SK-N-SH treated with all-trans-retinoic acid at 6 μM for 48 hours (cell line): ENCODE measurements at regions not wholly inside any gene's neighbourhood (a gene's known extent, or its start where the extent isn't known, plus 50 kb on each side); places are given as distances from the start of the nearest gene placed in this dataset.

Experiments
- CREB5 ChIP-seq: fragments of 250-450 bp; sonication (Bioruptor Pico); IDR thresholded peaks from 2 replicates; pipeline ENCODE4 v1.5.1; 2020; ENCODE audit warnings: low read depth, mild to moderate bottlenecking, moderate library complexity
- CSRNP3 ChIP-seq: fragments of 250-450 bp; sonication (Bioruptor Pico); IDR thresholded peaks from 2 replicates; pipeline ENCODE4 v1.5.1; 2021; ENCODE audit warnings: mild to moderate bottlenecking, moderate library complexity
- ISL1 ChIP-seq: fragments of 250-450 bp; sonication (Bioruptor Pico); IDR thresholded peaks from 2 replicates; pipeline ENCODE4 v2.1.2; 2022; ENCODE audit warnings: mild to moderate bottlenecking, moderate library complexity
- PATZ1 ChIP-seq: fragments of 250-450 bp; sonication (Bioruptor Pico); IDR thresholded peaks from 2 replicates; pipeline ENCODE4 v1.8.0; 2020; ENCODE audit warnings: mild to moderate bottlenecking, moderate library complexity, borderline replicate concordance
- PPARA ChIP-seq: fragments of 250-450 bp; sonication (Bioruptor Pico); IDR thresholded peaks from 2 replicates; pipeline ENCODE4 v1.5.0; 2020; ENCODE audit warnings: mild to moderate bottlenecking, borderline replicate concordance
- SNAI2 ChIP-seq: fragments of 250-450 bp; sonication (Bioruptor Pico); IDR thresholded peaks from 2 replicates; pipeline ENCODE4 v1.5.0; 2020; ENCODE audit warnings: mild to moderate bottlenecking, moderate library complexity
- TOX ChIP-seq: fragments of 250-450 bp; sonication (Bioruptor Pico); IDR thresholded peaks from 2 replicates; pipeline ENCODE4 v1.8.0; 2021; ENCODE audit warnings: mild to moderate bottlenecking, moderate library complexity, borderline replicate concordance
- ZC3H10 ChIP-seq: fragments of 250-450 bp; sonication (Bioruptor Pico); IDR thresholded peaks from 2 replicates; pipeline ENCODE4 v1.5.1; 2021; ENCODE audit warnings: mild to moderate bottlenecking, moderate library complexity
- ZFP3 ChIP-seq: fragments of 250-450 bp; sonication (Bioruptor Pico); IDR thresholded peaks from 2 replicates; pipeline ENCODE4 v1.5.0; 2020; ENCODE audit warnings: mild to moderate bottlenecking, moderate library complexity
- ZFP30 ChIP-seq: fragments of 450-650 bp; formaldehyde crosslinking; IDR thresholded peaks from 2 replicates; pipeline ENCODE4 v1.5.0; 2022; ENCODE audit warnings: mild to moderate bottlenecking, moderate library complexity
- ZNF565 ChIP-seq: fragments of 450-650 bp; formaldehyde crosslinking; conservative IDR thresholded peaks from 2 replicates; pipeline ENCODE4 v1.5.0; 2020; ENCODE audit warnings: low read depth, mild to moderate bottlenecking, moderate library complexity
- ZNF8 ChIP-seq: fragments of 450-650 bp; formaldehyde crosslinking; IDR thresholded peaks from 2 replicates; pipeline ENCODE4 v1.5.0; 2020; ENCODE audit warnings: mild to moderate bottlenecking, moderate library complexity
- TF ChIP-seq, protein P1 (sequence below): fragments of 250-450 bp; sonication (Bioruptor Pico); IDR thresholded peaks from 2 replicates; pipeline ENCODE4 v1.5.0; 2020; ENCODE audit warnings: mild to moderate bottlenecking, moderate library complexity
- TF ChIP-seq, protein P2 (sequence below): fragments of 250-450 bp; sonication (Bioruptor Pico); IDR thresholded peaks from 2 replicates; pipeline ENCODE4 v1.8.0; 2021; ENCODE audit warnings: low read depth, mild to moderate bottlenecking, moderate library complexity, borderline replicate concordance

GRCh38 chr14:87644689-87645088, 348.3 kb downstream of the GALC start:
- TF ChIP-seq ZNF8 (no peak), ZFP30 (no peak), ISL1 (CRISPR knock-in tag) (no peak), CSRNP3 (CRISPR knock-in tag) (no peak), CREB5 (CRISPR knock-in tag) (no peak), ZC3H10 (CRISPR knock-in tag) (no peak), TOX (CRISPR knock-in tag) (no peak), PPARA (CRISPR knock-in tag) (no peak), ZNF565 (no peak), ZFP3 (no peak), PATZ1 (CRISPR knock-in tag) (no peak), SNAI2 (CRISPR knock-in tag) (no peak)
- TF ChIP-seq, protein P1, sequence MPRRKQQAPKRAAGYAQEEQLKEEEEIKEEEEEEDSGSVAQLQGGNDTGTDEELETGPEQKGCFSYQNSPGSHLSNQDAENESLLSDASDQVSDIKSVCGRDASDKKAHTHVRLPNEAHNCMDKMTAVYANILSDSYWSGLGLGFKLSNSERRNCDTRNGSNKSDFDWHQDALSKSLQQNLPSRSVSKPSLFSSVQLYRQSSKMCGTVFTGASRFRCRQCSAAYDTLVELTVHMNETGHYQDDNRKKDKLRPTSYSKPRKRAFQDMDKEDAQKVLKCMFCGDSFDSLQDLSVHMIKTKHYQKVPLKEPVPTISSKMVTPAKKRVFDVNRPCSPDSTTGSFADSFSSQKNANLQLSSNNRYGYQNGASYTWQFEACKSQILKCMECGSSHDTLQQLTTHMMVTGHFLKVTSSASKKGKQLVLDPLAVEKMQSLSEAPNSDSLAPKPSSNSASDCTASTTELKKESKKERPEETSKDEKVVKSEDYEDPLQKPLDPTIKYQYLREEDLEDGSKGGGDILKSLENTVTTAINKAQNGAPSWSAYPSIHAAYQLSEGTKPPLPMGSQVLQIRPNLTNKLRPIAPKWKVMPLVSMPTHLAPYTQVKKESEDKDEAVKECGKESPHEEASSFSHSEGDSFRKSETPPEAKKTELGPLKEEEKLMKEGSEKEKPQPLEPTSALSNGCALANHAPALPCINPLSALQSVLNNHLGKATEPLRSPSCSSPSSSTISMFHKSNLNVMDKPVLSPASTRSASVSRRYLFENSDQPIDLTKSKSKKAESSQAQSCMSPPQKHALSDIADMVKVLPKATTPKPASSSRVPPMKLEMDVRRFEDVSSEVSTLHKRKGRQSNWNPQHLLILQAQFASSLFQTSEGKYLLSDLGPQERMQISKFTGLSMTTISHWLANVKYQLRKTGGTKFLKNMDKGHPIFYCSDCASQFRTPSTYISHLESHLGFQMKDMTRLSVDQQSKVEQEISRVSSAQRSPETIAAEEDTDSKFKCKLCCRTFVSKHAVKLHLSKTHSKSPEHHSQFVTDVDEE (CRISPR knock-in tag) = no peak
- TF ChIP-seq, protein P2, sequence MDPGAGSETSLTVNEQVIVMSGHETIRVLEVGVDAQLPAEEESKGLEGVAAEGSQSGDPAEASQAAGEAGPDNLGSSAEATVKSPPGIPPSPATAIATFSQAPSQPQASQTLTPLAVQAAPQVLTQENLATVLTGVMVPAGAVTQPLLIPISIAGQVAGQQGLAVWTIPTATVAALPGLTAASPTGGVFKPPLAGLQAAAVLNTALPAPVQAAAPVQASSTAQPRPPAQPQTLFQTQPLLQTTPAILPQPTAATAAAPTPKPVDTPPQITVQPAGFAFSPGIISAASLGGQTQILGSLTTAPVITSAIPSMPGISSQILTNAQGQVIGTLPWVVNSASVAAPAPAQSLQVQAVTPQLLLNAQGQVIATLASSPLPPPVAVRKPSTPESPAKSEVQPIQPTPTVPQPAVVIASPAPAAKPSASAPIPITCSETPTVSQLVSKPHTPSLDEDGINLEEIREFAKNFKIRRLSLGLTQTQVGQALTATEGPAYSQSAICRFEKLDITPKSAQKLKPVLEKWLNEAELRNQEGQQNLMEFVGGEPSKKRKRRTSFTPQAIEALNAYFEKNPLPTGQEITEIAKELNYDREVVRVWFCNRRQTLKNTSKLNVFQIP (CRISPR knock-in tag) = no peak
